OCI-LY1 (cell line): ENCODE measurements at regions not wholly inside any gene's neighbourhood (a gene's known extent, or its start where the extent isn't known, plus 50 kb on each side); places are given as distances from the start of the nearest gene placed in this dataset.

ENCODE experiments used
- EZH2 ChIP-seq: fragments of 200-600 bp; sonication (generic), shearing (Covaris generic); IDR thresholded peaks from 2 replicates; pipeline ENCODE4 v1.8.0; 2017; ENCODE audit warnings: borderline replicate concordance, mixed run types, mild to moderate bottlenecking, antibody characterized with exemption, low read length, moderate library complexity, mixed read lengths
- TF ChIP-seq, protein P1 (sequence below): fragments of 200-600 bp; sonication (generic), shearing (Covaris generic); IDR thresholded peaks from 2 replicates; pipeline ENCODE4 v1.5.1; 2017; ENCODE audit warnings: mild to moderate bottlenecking, antibody characterized with exemption, low read length, moderate library complexity, mixed read lengths

DNA sequence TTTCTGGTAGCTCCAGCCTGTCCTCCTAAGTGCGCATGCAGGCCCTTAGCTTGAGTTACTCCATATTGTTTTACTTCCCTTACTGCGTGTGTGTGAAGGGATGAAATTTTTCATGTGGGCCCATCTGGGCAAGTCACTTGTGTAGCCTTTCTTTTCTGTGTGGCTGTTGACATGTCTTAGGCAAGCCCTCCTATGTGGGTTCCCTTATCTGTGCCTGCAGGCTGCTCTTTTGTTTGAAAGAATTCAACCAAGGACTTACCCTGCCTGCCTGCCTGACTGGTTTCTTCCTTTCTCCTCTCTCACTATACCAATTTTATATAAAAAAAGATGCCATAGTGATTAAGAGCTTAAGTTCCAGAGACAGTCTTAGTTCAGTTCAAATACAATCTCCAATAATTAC, 249.3 kb downstream of the ATG4C start:
- no peak for TF ChIP-seq EZH2
- TF ChIP-seq, protein P1, sequence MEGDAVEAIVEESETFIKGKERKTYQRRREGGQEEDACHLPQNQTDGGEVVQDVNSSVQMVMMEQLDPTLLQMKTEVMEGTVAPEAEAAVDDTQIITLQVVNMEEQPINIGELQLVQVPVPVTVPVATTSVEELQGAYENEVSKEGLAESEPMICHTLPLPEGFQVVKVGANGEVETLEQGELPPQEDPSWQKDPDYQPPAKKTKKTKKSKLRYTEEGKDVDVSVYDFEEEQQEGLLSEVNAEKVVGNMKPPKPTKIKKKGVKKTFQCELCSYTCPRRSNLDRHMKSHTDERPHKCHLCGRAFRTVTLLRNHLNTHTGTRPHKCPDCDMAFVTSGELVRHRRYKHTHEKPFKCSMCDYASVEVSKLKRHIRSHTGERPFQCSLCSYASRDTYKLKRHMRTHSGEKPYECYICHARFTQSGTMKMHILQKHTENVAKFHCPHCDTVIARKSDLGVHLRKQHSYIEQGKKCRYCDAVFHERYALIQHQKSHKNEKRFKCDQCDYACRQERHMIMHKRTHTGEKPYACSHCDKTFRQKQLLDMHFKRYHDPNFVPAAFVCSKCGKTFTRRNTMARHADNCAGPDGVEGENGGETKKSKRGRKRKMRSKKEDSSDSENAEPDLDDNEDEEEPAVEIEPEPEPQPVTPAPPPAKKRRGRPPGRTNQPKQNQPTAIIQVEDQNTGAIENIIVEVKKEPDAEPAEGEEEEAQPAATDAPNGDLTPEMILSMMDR = no peak
